GM23338 (cell line): ENCODE measurements at regions not wholly inside any gene's neighbourhood (a gene's known extent, or its start where the extent isn't known, plus 50 kb on each side); places are given as distances from the start of the nearest gene placed in this dataset.

ENCODE experiments used
- CREB1 ChIP-seq: fragments of 250-450 bp; sonication (Bioruptor Pico); IDR thresholded peaks from 2 replicates; pipeline ENCODE4 v1.5.0; 2020; ENCODE audit warnings: low read depth, mild to moderate bottlenecking, moderate library complexity
- CTCF ChIP-seq, 2 experiments: fragments of 200-600 bp in 1 of 2; sonication (generic) in 1 of 2; conservative IDR thresholded peaks; 2 replicates each; pipeline versions ENCODE4 v1.5.1 to v1.6.1; 2016 to 2017; ENCODE audit warnings: antibody characterized with exemption in 2 of 2, low read depth in 2 of 2, mild to moderate bottlenecking in 2 of 2, moderate library complexity in 1 of 2
- ETS1 ChIP-seq: IDR thresholded peaks from 2 replicates; pipeline ENCODE4 v1.6.1; 2016; ENCODE audit warnings: antibody characterized with exemption
- EZH2 ChIP-seq: fragments of 200-600 bp; sonication (generic); IDR thresholded peaks from one replicate; pipeline ENCODE4 v1.8.0; 2017; ENCODE audit warnings: antibody characterized with exemption, mild to moderate bottlenecking, low read depth; ENCODE audit not compliant: unreplicated experiment
- EZH2phosphoT487 ChIP-seq: fragments of 200-600 bp; sonication (generic); IDR thresholded peaks from one replicate; pipeline ENCODE4 v1.8.1; 2018; ENCODE audit warnings: antibody characterized with exemption; ENCODE audit not compliant: unreplicated experiment
- NANOG ChIP-seq: IDR thresholded peaks from 2 replicates; pipeline ENCODE4 v1.6.1; 2016; ENCODE audit warnings: antibody characterized with exemption, borderline replicate concordance
- POLR2AphosphoS5 ChIP-seq: IDR thresholded peaks from 2 replicates; pipeline ENCODE4 v1.6.1; 2016; ENCODE audit warnings: antibody characterized with exemption, low read depth
- REST ChIP-seq: IDR thresholded peaks from one replicate; pipeline ENCODE4 v1.6.1; 2018; ENCODE audit warnings: antibody characterized with exemption; ENCODE audit not compliant: unreplicated experiment
- STAT1 ChIP-seq: IDR thresholded peaks from one replicate; pipeline ENCODE4 v1.6.1; 2016; ENCODE audit warnings: antibody characterized with exemption; ENCODE audit not compliant: unreplicated experiment

- TF ChIP-seq CTCF (conservative IDR thresholded peaks at IDR 0.05; ENCODE audit: low read depth in 2 of 2): no peak
- no peak for TF ChIP-seq REST
- no peak for TF ChIP-seq EZH2phosphoT487
- no peak for TF ChIP-seq CREB1
- TF ChIP-seq STAT1: no peak
- TF ChIP-seq EZH2: no peak
- TF ChIP-seq ETS1: no peak
- TF ChIP-seq POLR2AphosphoS5: no peak
- no peak for TF ChIP-seq NANOG
Observed at GRCh38 chr7:17093461-17093860, 205.0 kb upstream of the AHR start.
